LNCAP (cell line): ENCODE measurements at regions not wholly inside any gene's neighbourhood (a gene's known extent, or its start where the extent isn't known, plus 50 kb on each side); places are given as distances from the start of the nearest gene placed in this dataset.

Source experiments
- TF ChIP-seq, protein P1 (sequence below): fragments of 450-650 bp; IDR thresholded peaks from 2 replicates; pipeline ENCODE4 v1.5.1; 2017; ENCODE audit warnings: mild to moderate bottlenecking

DNA sequence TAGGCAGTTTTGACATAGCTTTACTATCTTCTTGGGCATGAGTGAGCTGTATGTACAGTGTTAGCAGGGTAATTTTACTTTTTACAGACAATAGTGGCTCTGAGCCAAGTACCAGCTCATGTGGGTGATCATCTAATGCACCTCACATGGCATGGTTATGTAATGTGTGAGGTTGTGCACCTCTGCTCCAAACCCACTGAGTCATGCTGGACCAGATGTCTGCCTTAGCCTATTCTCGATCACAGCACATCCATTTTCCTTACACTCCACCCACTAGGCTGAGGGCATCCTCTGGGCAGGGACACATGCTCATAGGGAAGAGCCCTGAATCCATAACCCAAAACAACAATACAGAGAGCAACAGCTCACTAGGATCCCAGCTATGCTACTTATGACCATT, 71.6 kb upstream of the FBXL4 start:
- TF ChIP-seq, protein P1, sequence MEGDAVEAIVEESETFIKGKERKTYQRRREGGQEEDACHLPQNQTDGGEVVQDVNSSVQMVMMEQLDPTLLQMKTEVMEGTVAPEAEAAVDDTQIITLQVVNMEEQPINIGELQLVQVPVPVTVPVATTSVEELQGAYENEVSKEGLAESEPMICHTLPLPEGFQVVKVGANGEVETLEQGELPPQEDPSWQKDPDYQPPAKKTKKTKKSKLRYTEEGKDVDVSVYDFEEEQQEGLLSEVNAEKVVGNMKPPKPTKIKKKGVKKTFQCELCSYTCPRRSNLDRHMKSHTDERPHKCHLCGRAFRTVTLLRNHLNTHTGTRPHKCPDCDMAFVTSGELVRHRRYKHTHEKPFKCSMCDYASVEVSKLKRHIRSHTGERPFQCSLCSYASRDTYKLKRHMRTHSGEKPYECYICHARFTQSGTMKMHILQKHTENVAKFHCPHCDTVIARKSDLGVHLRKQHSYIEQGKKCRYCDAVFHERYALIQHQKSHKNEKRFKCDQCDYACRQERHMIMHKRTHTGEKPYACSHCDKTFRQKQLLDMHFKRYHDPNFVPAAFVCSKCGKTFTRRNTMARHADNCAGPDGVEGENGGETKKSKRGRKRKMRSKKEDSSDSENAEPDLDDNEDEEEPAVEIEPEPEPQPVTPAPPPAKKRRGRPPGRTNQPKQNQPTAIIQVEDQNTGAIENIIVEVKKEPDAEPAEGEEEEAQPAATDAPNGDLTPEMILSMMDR: no peak

DNA sequence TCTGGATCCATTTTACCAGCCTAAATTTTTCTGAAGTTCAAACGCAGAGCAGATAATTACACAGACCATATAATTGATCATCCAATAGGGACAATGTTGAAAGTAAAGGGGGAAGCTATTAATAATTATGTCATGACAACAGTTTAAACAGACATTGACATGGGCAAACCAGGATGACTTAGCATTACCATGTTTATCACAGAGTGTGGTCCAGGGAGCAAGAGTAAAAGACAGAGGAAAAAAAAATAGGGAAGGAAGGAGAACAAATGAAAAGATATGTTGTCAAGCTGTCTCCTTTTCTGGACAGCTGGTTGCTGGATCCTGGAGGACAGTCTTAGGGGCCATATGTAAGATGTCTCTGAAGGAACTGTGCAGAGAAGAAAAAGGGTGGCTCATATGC, 69.4 kb upstream of the FBXL4 start:
- TF ChIP-seq, protein P1: no peak

DNA sequence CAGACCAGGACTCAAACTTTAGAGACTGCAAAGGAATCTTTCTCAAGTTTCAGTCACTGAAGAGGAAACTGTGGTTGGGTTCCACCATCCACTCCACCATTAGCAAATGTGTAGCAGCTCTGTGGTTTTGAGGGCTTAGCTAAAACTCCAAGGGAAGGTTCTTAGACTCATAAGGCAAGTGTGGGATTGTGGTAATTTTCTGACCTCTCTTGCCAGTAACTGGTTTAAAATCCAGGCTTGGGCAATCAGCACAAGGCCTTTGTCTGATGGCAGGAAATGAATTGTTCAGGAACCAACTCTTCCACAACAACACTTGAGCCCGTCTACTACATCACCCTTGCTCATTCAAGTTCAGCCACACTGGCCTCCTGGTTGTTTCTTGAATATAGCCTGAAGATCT, 68.6 kb upstream of the FBXL4 start:
- TF ChIP-seq, protein P1: no peak

DNA sequence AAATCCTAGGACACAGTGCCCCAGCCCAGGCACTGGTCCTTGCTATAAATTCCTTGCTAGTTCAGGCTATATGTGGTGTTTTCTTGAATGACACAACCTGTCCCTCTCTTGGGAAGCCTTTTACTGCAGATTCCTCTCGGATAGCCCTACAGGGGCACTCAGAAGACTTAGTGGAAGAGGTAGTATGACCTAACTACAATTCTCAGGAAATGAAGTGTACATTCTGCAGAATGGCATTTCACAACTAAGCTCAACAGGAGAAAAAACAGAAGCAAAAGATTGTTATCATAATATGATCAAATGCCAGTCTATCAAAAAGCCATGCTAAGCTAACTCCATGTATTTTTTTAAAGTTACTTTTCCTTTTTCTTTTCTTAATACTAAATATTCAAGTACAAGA, 66.3 kb upstream of the FBXL4 start:
- TF ChIP-seq, protein P1: no peak

DNA sequence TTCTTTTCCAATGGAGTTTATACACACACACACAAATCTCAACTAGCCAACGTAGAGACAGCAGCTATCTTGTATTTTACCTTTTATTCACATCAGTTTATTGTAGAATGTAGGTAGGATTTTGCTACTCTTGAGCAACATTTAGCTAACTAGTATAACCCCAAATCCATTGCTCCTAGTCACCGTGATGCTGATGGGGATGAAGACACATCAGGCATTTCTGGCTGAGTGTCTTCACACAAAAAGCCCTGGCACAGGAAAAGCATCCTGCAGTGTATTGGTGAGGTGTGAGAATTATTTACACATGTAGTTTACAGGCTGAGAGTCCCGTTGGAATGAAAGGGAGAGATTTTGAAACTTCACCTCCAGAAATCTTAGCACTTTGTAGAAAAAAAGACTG, 65.9 kb upstream of the FBXL4 start:
- TF ChIP-seq, protein P1: no peak

DNA sequence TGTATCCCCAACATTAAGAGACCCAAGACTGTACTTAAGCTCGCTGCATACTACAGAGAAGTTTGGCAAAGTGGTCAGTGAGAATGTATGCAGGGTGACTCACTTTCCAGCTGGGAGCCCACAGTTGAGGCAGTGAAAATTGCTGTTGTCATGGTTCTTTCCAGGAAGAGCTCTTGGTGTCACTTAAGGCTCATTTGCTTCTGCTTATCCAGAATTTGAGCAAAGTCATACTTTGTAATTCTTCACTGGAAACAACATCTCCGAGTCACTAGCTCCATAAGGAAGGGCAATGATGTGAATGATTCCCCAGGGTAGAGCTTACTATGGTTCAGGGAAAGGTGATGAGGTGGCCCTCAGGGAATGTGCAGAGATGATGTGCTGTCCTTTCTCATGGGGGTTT, 65.4 kb upstream of the FBXL4 start:
- TF ChIP-seq, protein P1: no peak

DNA sequence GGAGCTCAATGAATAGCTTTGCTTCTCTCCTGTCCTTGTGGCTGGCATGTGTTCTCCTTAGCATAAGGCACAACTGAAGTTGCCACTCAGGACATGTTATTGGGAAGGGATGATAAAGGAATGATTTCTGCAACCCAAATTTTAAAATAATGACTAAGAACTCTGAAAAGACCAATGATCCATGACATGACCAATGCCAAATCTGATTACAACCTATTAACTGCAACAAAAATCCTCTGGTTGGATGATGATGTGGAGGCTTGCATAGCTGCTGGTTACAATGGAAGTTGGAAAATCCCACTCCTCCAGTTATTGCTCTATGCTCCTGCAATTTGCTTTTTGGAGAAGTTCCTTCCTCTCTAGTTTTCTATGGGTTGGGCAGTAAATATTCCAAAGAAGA, 63.4 kb upstream of the FBXL4 start:
- TF ChIP-seq, protein P1: no peak

DNA sequence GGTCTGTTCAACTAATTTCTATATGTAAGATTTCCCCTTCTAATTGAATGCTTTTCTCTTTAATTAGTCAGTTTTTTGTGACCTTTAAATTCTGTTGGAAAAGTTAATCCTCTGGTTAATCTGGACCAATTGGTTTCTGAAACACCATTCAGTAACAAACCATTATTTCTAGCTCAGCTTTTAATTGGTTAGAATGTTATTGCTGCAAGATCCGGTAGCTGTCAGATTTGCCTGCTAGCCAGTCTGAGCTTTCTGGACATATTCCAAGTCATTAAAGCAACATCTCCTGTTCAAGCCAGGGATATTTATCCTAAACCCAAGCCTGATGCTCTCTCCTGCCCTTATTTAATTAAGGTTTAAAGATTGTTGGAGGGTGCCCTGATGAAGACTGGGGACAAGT, 55.1 kb upstream of the FBXL4 start:
- TF ChIP-seq, protein P1: no peak
